ENCODE measurements at regions not wholly inside any gene's neighbourhood (a gene's known extent, or its start where the extent isn't known, plus 50 kb on each side); places are given as distances from the start of the nearest gene placed in this dataset.

GRCh38 chr5:68161156-68161555, 54.4 kb upstream of the PIK3R1 start:
- DNase-seq (ENCODE audit: low spot score), result no peak

- DNase-seq (ENCODE audit: low spot score), result no peak
These were observed 56.2 kb upstream of the PIK3R1 start for GRCh38 chr5:68159224-68159951.

- DNase-seq (ENCODE audit: low spot score), result no peak
These were observed 59.6 kb upstream of the PIK3R1 start for GRCh38 chr5:68155940-68156339.

GRCh38 chr5:68154119-68154857, 61.3 kb upstream of the PIK3R1 start:
- DNase-seq (ENCODE audit: low spot score), result no peak

GRCh38 chr5:68151812-68152211, 63.7 kb upstream of the PIK3R1 start:
- no peak for DNase-seq (ENCODE audit: low spot score)

- no peak for DNase-seq (ENCODE audit: low spot score)
These were observed 66.4 kb upstream of the PIK3R1 start for GRCh38 chr5:68149189-68149588.

- no peak for DNase-seq (ENCODE audit: low spot score)
These were observed 67.5 kb upstream of the PIK3R1 start for GRCh38 chr5:68148096-68148495.

- DNase-seq (ENCODE audit: low spot score), result no peak
These were observed 67.9 kb upstream of the PIK3R1 start for GRCh38 chr5:68147659-68148058.

- DNase-seq (ENCODE audit: low spot score), result no peak
These were observed 74.1 kb upstream of the PIK3R1 start for GRCh38 chr5:68141494-68141893.

- no peak for DNase-seq (ENCODE audit: low spot score)
These were observed 74.8 kb upstream of the PIK3R1 start for GRCh38 chr5:68140763-68141162.

- no peak for DNase-seq (ENCODE audit: low spot score)
These were observed 75.7 kb upstream of the PIK3R1 start for GRCh38 chr5:68139611-68140441.

- DNase-seq (ENCODE audit: low spot score), result no peak
These were observed 77.9 kb upstream of the PIK3R1 start for GRCh38 chr5:68137511-68138140.

- DNase-seq (ENCODE audit: low spot score), result no peak
These were observed 80.8 kb upstream of the PIK3R1 start for GRCh38 chr5:68134669-68135313.

- no peak for DNase-seq (ENCODE audit: low spot score)
These were observed 81.4 kb upstream of the PIK3R1 start for GRCh38 chr5:68134033-68134668.

GRCh38 chr5:68130253-68130652, 85.3 kb upstream of the PIK3R1 start:
- no peak for DNase-seq (ENCODE audit: low spot score)

GRCh38 chr5:68129364-68129763, 86.2 kb upstream of the PIK3R1 start:
- no peak for DNase-seq (ENCODE audit: low spot score)

GRCh38 chr5:68126886-68127285, 88.7 kb upstream of the PIK3R1 start:
- no peak for DNase-seq (ENCODE audit: low spot score)

- DNase-seq (ENCODE audit: low spot score), result no peak
These were observed 92.9 kb upstream of the PIK3R1 start for GRCh38 chr5:68122439-68123328.

GRCh38 chr5:68116868-68117411, 98.6 kb upstream of the PIK3R1 start:
- DNase-seq (ENCODE audit: low spot score), result no peak

GRCh38 chr5:68116408-68116807, 99.1 kb upstream of the PIK3R1 start:
- DNase-seq (ENCODE audit: low spot score), result no peak
